ENCODE measurements at regions not wholly inside any gene's neighbourhood (a gene's known extent, or its start where the extent isn't known, plus 50 kb on each side); places are given as distances from the start of the nearest gene placed in this dataset.
"Not testable (repeated sequence)": the region's sequence is repeated elsewhere in the genome, so short reads cannot be mapped to it uniquely, and the experiment has no call there.

GRCh38 chr14:49243777-49244176, 342.4 kb downstream of the RPS29 start:
- DNase-seq (ENCODE audit: low read depth), result not testable (repeated sequence)

- no peak for DNase-seq (ENCODE audit: low read depth)
Observed at GRCh38 chr14:49240383-49240782, 345.8 kb downstream of the RPS29 start.

- DNase-seq (ENCODE audit: low read depth), result no peak
Observed at GRCh38 chr14:49228552-49228951, 357.6 kb downstream of the RPS29 start.

- DNase-seq (ENCODE audit: low read depth), result no peak
Observed at GRCh38 chr14:49221316-49221715, 364.9 kb downstream of the RPS29 start.

GRCh38 chr14:49220492-49220891, 365.7 kb downstream of the RPS29 start:
- DNase-seq (ENCODE audit: low read depth), result no peak

GRCh38 chr14:49218436-49219092, 367.6 kb downstream of the RPS29 start:
- peak; percentile 71 for DNase-seq (ENCODE audit: low read depth)

GRCh38 chr14:49212721-49213120, 373.5 kb downstream of the RPS29 start:
- peak; percentile 41 for DNase-seq (ENCODE audit: low read depth)

- DNase-seq (ENCODE audit: low read depth), result no peak
Observed at GRCh38 chr14:49209416-49209815, 376.8 kb downstream of the RPS29 start.

- DNase-seq (ENCODE audit: low read depth), result no peak
Observed at GRCh38 chr14:49206828-49207227, 379.4 kb downstream of the RPS29 start.

- peak; percentile 25 for DNase-seq (ENCODE audit: low read depth)
Observed at GRCh38 chr14:49203676-49204075, 382.5 kb downstream of the RPS29 start.

GRCh38 chr14:49199159-49199558, 387.0 kb downstream of the RPS29 start:
- no peak for DNase-seq (ENCODE audit: low read depth)

- DNase-seq (ENCODE audit: low read depth), result no peak
Observed at GRCh38 chr14:49196327-49196726, 389.9 kb downstream of the RPS29 start.

GRCh38 chr14:49194067-49194466, 392.1 kb downstream of the RPS29 start:
- no peak for DNase-seq (ENCODE audit: low read depth)

GRCh38 chr14:49193332-49194065, 392.7 kb downstream of the RPS29 start:
- DNase-seq (ENCODE audit: low read depth), result peak; percentile 20

- no peak for DNase-seq (ENCODE audit: low read depth)
Observed at GRCh38 chr14:49191380-49191779, 394.8 kb downstream of the RPS29 start.

- DNase-seq (ENCODE audit: low read depth), result no peak
Observed at GRCh38 chr14:49189375-49189774, 396.8 kb downstream of the RPS29 start.

- DNase-seq (ENCODE audit: low read depth), result no peak
Observed at GRCh38 chr14:49187799-49188198, 398.4 kb downstream of the RPS29 start.

- DNase-seq (ENCODE audit: low read depth), result peak; percentile 60
Observed at GRCh38 chr14:49173765-49174373, 412.3 kb downstream of the RPS29 start.

- no peak for DNase-seq (ENCODE audit: low read depth)
Observed at GRCh38 chr14:49164074-49164473, 422.1 kb downstream of the RPS29 start.

- DNase-seq (ENCODE audit: low read depth), result no peak
Observed at GRCh38 chr14:49160983-49161382, 425.2 kb downstream of the RPS29 start.

- no peak for DNase-seq (ENCODE audit: low read depth)
Observed at GRCh38 chr14:49159081-49159480, 427.1 kb downstream of the RPS29 start.

GRCh38 chr14:49139593-49139992, 446.6 kb downstream of the RPS29 start:
- no peak for DNase-seq (ENCODE audit: low read depth)

- DNase-seq (ENCODE audit: low read depth), result peak; percentile 23
Observed at GRCh38 chr14:49134940-49135339, 451.2 kb downstream of the RPS29 start.
